Astrocyte of the hippocampus (primary cell): ENCODE measurements at regions not wholly inside any gene's neighbourhood (a gene's known extent, or its start where the extent isn't known, plus 50 kb on each side); places are given as distances from the start of the nearest gene placed in this dataset.
"Not testable (repeated sequence)": the region's sequence is repeated elsewhere in the genome, so short reads cannot be mapped to it uniquely, and the experiment has no call there.

Experiments used
- DNase-seq: peaks from one replicate; pipeline ENCODE4 v3.0.0; 2011; ENCODE audit warnings: low read depth, low spot score

DNA sequence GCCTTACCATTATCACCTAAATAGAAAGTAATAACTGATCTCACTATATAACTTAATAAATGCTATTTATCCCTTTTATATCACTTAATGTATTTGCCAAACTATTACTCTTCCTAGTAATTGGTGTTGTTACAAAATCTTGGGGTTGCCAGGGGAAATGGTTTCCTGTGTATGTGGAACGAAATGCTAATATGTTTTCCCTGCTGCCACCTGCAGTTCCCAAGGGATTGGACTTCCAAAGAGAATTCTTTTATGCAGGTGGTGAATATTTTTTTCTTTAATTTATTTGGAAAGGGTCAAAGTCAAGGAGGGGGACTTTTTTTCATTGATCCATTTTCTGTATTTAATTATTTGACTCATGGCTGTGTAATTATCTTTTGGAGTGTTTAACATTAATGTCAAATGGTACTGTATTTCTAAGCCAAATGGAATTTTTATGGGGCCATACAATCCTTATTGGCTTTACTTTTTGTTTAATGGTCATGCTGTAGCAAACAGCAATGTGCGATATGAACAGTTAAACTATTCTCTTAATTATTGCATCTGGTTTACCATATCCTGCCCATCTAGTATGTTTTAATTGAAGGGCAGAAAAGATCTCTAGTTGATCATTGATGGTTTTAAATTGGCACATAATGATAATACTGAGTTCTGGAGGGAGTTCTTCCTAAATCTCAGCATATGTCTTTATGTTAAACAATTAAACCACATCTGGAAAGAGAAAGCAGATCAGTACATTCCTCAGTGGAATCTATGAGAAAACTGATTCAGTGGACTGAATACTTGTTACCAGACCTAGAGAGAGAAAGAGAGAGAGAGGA lies 486.3 kb downstream of the TTLL7 start:
- no peak for DNase-seq

DNA sequence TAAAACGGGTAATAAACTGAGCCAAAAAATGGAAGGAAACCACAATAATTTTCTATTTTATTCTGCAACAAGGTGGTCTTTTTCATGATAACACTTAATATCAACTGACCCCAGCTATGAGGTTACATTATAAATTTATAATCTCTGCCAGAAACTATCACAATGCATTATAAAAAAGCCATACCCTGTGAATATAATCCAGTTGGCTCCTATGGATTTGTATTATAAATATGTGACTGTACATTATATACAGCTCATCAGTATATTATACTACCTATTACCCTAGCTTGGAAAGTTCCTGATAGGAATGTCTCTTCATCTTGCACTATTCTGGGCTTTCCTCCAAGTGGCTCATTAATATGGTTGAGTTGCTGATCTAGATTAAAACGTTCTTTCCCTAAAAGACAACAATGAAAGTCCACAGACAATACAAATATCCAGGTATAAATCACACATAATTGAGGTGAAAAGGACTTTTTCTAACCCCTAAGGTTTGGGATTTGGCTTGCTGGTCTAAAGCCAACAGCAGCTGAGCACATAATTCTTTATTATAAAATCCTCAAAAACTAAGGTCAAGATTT lies 487.7 kb downstream of the TTLL7 start:
- DNase-seq: peak; percentile 63

GRCh38 chr1:83509301-83509781 lies 489.6 kb downstream of the TTLL7 start:
- no peak for DNase-seq

DNA sequence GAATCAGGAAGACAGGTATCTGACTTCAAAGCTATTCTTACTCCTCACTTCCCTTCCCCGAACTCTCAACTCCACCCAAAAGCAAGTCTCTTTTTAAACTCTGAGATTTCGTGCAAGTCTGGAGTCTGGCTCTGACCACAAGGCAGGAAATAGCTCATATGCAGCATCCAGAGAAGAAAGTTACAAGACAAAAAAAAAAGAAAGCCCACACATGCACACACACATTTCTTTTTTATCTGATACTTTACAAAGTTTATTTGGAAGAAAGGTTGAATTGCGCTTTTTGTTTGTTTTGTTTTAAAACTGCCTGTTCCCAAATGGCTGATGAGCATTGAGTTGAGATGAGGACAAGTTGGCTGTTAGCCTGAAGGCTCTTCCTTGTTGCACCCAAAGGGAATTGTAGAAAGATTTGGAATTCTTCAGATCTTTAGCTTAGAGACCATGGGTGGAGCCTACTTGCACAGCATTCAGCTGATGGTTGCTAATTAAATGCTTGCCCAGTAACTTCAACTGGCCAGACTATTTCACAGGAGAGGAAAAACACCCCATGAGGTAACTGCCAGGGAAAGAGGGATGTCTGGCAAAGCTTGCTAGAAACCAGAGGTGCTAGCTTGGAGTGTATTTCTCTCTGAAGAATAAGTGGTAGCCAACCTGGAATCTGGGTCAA lies 490.3 kb downstream of the TTLL7 start:
- peak; percentile 59 for DNase-seq

GRCh38 chr1:83505148-83505547 lies 493.8 kb downstream of the TTLL7 start:
- no peak for DNase-seq

DNA sequence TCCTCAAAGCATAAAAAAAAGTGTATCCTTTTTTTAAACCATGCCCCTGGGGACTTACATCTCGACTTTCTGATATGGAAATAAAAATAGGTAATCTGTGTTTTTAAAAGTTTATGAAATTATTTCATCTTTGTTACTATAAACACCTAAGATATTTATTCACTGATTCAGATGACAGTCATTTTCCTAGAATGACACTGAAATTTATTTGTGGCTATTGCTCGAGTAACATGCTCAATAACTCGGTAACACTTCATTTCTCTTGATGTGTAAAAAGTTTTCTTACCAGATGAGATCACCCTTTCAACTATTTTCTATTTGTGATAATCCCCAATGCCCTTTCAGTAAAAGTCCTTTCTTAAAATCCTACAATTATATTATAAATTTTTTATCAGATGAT lies 495.8 kb downstream of the TTLL7 start:
- no peak for DNase-seq

GRCh38 chr1:83500987-83501591 lies 497.8 kb downstream of the TTLL7 start:
- no peak for DNase-seq

GRCh38 chr1:83500531-83500930 lies 498.4 kb downstream of the TTLL7 start:
- DNase-seq: no peak

GRCh38 chr1:83499998-83500397 lies 498.9 kb downstream of the TTLL7 start:
- DNase-seq: no peak

- peak; percentile 10 for DNase-seq
Observed at GRCh38 chr1:83497563-83497962, 501.4 kb downstream of the TTLL7 start.

DNA sequence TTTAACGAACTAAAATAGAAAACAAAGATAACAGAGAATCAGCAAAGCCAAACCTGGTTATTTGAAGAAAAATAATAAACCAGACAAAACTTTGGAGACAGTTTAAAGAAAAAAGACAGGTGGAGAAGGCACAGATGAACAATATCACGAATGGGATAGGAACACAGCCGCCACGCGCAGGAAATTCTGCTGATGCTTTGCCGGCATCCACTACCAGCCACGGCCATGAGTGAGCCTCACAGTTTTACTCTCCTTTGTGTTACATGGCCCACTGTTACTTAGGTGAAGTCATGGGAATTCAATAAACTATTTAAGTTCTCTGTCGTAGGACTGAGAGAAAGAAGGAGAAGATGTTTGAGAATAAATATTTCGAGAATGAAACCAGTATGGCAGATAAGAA lies 503.4 kb downstream of the TTLL7 start:
- no peak for DNase-seq

GRCh38 chr1:83493633-83494032 lies 505.3 kb downstream of the TTLL7 start:
- no peak for DNase-seq

DNA sequence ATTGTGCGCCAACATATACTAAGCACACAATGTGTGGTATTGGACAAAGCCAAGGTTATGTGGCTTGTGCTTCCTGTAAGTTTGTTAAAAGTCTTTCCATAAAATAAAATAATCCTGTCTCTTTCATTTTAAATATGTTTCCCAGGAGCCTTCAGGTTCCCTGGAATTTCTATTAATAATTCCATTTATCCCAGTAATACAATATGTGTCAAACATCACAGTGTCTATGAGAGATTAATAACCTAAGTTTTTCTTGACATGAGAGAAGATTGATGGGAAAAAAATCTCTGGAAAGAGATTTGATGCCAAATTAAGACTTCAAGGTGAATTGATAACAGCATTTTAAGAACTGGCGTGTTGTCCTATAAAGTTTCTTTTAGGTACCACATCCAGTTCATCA lies 507.0 kb downstream of the TTLL7 start:
- DNase-seq: no peak

- DNase-seq: no peak
Observed at GRCh38 chr1:83490988-83491387, 507.9 kb downstream of the TTLL7 start.

GRCh38 chr1:83488105-83488504 lies 510.8 kb downstream of the TTLL7 start:
- DNase-seq: not testable (repeated sequence)

- not testable (repeated sequence) for DNase-seq
Observed at GRCh38 chr1:83487460-83487859, 511.5 kb downstream of the TTLL7 start.

GRCh38 chr1:83485314-83486019 lies 513.5 kb downstream of the TTLL7 start:
- not testable (repeated sequence) for DNase-seq

GRCh38 chr1:83481284-83481683 lies 517.6 kb downstream of the TTLL7 start:
- DNase-seq: not testable (repeated sequence)

- DNase-seq: not testable (repeated sequence)
Observed at GRCh38 chr1:83479591-83480239, 519.2 kb downstream of the TTLL7 start.

DNA sequence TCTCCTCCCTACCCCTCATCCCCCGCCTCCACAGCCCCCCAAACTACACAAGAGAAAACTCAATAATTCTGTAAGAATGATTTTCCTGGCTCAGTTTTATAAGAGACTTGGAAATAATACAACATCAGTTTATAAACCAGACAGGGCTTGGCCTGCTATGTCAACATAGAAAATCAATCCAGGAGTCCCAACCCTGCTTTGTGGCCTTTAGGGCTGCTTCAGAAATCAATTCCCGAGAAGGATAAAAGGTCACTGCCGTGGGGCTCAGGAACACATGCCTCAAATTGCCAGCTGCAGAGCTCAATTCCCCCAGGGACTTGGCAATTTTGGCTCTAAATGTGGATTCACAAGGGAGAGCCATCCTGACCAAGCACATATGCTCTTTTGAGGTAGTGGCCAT lies 520.8 kb downstream of the TTLL7 start:
- DNase-seq: not testable (repeated sequence)

- DNase-seq: not testable (repeated sequence)
Observed at GRCh38 chr1:83476518-83476917, 522.4 kb downstream of the TTLL7 start.
